ENCODE measurements at regions not wholly inside any gene's neighbourhood (a gene's known extent, or its start where the extent isn't known, plus 50 kb on each side); places are given as distances from the start of the nearest gene placed in this dataset.

DNA sequence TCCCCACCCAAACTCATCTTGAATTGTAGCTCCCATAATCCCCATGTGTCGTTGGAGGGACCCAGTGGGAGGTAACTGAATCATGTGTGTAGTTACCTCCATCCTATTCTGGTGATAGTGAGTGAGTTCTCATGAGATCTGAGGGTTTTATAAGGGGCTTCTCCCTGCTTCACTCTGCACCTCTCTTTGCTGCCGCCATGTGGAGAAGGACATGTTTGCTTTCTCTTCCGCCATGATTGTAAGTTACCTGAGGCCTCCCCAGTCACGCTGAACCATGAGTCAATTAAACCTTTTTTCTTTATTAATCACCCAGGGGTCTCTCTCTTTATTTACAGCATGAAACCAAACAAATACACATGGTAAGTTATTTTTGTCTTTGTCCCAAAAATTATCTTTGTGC lies 726.1 kb downstream of the CDH18 start:
- WGBS, 2 experiments (ENCODE audit: insufficient coverage in 1 of 2, insufficient read length in 1 of 2) = 95% methylated on average over 4 of the region's 4 CpGs; no CpG with 5 or more reads in 1 of the 2 experiments
- Histone ChIP-seq H3K36me3 (ENCODE audit: control insufficient read depth, insufficient read depth, low read length) (no peaks in the 10 kb centered on the region), H3K4me3 (ENCODE audit: low read length) (no peak overlapping the region), H3K9ac (ENCODE audit: extremely low read depth, low read length, poor library complexity, severe bottlenecking) (no peak overlapping the region), H3K4me1 (ENCODE audit: control insufficient read depth, insufficient read depth, low read length) (no peaks in the 10 kb centered on the region), H3K27ac (ENCODE audit: low read depth, low read length) (no peak overlapping the region), H3K9me3 (ENCODE audit: control insufficient read depth, low read length) (no peaks in the 10 kb centered on the region), H3K27me3 (ENCODE audit: control insufficient read depth, insufficient read depth, low read length, poor library complexity, severe bottlenecking) (peaks cover 4% of the 10 kb centered on the region)
- H3K27ac Mint-ChIP-seq = no peak overlapping the region
- H3K9me3 Mint-ChIP-seq = peaks cover 6% of the 10 kb centered on the region
- no peaks in the 10 kb centered on the region for H3K36me3 Mint-ChIP-seq (ENCODE audit: low read depth)
- no peak overlapping the region for H3K4me3 Mint-ChIP-seq
- TF ChIP-seq, protein P1, sequence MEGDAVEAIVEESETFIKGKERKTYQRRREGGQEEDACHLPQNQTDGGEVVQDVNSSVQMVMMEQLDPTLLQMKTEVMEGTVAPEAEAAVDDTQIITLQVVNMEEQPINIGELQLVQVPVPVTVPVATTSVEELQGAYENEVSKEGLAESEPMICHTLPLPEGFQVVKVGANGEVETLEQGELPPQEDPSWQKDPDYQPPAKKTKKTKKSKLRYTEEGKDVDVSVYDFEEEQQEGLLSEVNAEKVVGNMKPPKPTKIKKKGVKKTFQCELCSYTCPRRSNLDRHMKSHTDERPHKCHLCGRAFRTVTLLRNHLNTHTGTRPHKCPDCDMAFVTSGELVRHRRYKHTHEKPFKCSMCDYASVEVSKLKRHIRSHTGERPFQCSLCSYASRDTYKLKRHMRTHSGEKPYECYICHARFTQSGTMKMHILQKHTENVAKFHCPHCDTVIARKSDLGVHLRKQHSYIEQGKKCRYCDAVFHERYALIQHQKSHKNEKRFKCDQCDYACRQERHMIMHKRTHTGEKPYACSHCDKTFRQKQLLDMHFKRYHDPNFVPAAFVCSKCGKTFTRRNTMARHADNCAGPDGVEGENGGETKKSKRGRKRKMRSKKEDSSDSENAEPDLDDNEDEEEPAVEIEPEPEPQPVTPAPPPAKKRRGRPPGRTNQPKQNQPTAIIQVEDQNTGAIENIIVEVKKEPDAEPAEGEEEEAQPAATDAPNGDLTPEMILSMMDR (conservative IDR thresholded peaks at IDR 0.05) = peak; percentile 52
- peak; percentile 63 for DNase-seq
- no peaks in the 10 kb centered on the region for H3K27me3 Mint-ChIP-seq (ENCODE audit: insufficient read depth)
- no peaks in the 10 kb centered on the region for H3K4me1 Mint-ChIP-seq

DNA sequence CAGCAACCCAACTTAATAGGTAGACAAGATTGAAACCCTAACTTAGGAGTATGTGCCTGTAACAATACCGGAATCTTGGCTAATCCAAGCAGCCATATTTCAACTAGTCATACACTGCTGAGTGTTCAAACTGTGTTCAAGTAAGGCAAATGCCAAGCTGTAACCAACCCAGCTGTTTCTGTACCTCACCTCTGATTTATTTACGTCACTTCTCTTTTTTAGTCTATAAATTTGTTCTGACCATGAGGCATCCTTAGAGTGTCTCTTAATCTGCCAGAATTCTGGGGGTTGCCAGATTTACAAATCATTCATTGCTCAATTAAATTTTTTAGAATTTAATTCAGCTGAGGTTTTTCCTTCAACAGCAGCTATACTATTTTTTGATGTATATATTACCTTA lies 723.2 kb downstream of the CDH18 start:
- H3K27me3 ChIP-seq (ENCODE audit: control insufficient read depth, insufficient read depth, low read length, poor library complexity, severe bottlenecking) = no peaks in the 10 kb centered on the region
- H3K9me3 ChIP-seq (ENCODE audit: control insufficient read depth, low read length) = no peaks in the 10 kb centered on the region
- H3K4me3 ChIP-seq (ENCODE audit: low read length) = no peak overlapping the region
- Mint-ChIP-seq H3K4me1 (no peaks in the 10 kb centered on the region), H3K36me3 (ENCODE audit: low read depth) (no peaks in the 10 kb centered on the region), H3K27ac (no peak overlapping the region), H3K27me3 (ENCODE audit: insufficient read depth) (no peaks in the 10 kb centered on the region), H3K9me3 (peaks cover 6% of the 10 kb centered on the region), H3K4me3 (no peak overlapping the region)
- 95 to 100% methylated on average over 1 to 2 of the region's 2 CpGs for WGBS, 2 experiments (ENCODE audit: insufficient coverage in 1 of 2, insufficient read length in 1 of 2)
- H3K27ac ChIP-seq (ENCODE audit: low read depth, low read length) = no peak overlapping the region
- H3K4me1 ChIP-seq (ENCODE audit: control insufficient read depth, insufficient read depth, low read length) = no peaks in the 10 kb centered on the region
- no peaks in the 10 kb centered on the region for H3K36me3 ChIP-seq (ENCODE audit: control insufficient read depth, insufficient read depth, low read length)
- H3K9ac ChIP-seq (ENCODE audit: extremely low read depth, low read length, poor library complexity, severe bottlenecking) = no peak overlapping the region
- TF ChIP-seq, protein P1 (conservative IDR thresholded peaks at IDR 0.05) = no peak
- no peak for DNase-seq

DNA sequence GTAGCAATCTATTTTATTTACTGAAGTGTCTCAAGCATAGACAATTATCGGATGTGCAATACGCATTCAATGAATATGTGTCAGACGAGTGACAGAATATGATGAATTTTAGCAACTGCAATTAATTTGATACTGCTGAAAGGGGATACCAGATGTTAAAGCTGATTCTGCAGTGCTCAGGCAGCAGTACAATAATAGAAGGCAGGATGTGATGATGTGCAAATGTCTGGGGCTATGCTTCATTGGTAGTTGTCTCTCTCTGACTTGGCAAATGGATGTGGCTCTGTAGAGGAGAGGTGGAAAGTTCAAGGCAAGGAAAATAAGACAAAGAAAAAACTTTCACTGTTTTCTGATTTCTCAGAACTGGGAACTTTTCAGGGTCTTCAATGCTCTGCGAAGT lies 721.2 kb downstream of the CDH18 start:
- Mint-ChIP-seq H3K36me3 (ENCODE audit: low read depth) (no peaks in the 10 kb centered on the region), H3K4me3 (no peak overlapping the region), H3K27ac (no peak overlapping the region), H3K9me3 (peaks cover 6% of the 10 kb centered on the region), H3K27me3 (ENCODE audit: insufficient read depth) (no peaks in the 10 kb centered on the region), H3K4me1 (no peaks in the 10 kb centered on the region)
- H3K27me3 ChIP-seq (ENCODE audit: control insufficient read depth, insufficient read depth, low read length, poor library complexity, severe bottlenecking) = no peaks in the 10 kb centered on the region
- WGBS, 2 experiments (ENCODE audit: insufficient coverage in 1 of 2, insufficient read length in 1 of 2) = 91 to 95% methylated on average over 3 to 4 of the region's 4 CpGs
- H3K36me3 ChIP-seq (ENCODE audit: control insufficient read depth, insufficient read depth, low read length) = no peaks in the 10 kb centered on the region
- TF ChIP-seq, protein P1 (conservative IDR thresholded peaks at IDR 0.05) = no peak
- no peaks in the 10 kb centered on the region for H3K4me1 ChIP-seq (ENCODE audit: control insufficient read depth, insufficient read depth, low read length)
- H3K4me3 ChIP-seq (ENCODE audit: low read length) = no peak overlapping the region
- DNase-seq = no peak
- no peak overlapping the region for H3K9ac ChIP-seq (ENCODE audit: extremely low read depth, low read length, poor library complexity, severe bottlenecking)
- no peak overlapping the region for H3K27ac ChIP-seq (ENCODE audit: low read depth, low read length)
- H3K9me3 ChIP-seq (ENCODE audit: control insufficient read depth, low read length) = no peaks in the 10 kb centered on the region

All from endodermal cell (in vitro differentiated cells).